Esophagus (tissue), 2 donors: ENCODE measurements at regions not wholly inside any gene's neighbourhood (a gene's known extent, or its start where the extent isn't known, plus 50 kb on each side); places are given as distances from the start of the nearest gene placed in this dataset.

ENCODE experiments used
- H3K27ac ChIP-seq, 2 donors: one replicate each; pipeline ENCODE4 v1.5.1; 2013; ENCODE audit warnings: low read depth in 2 of 2, mild to moderate bottlenecking in 2 of 2, inconsistent platforms in 1 of 2, low read length in 1 of 2, moderate library complexity in 1 of 2
- H3K27me3 ChIP-seq, 2 donors: one replicate each; pipeline ENCODE4 v1.6.1; 2013; ENCODE audit warnings: low read length in 2 of 2, control low read depth in 1 of 2, mild to moderate bottlenecking in 1 of 2; ENCODE audit not compliant: insufficient read depth in 2 of 2, control insufficient read depth in 1 of 2
- H3K36me3 ChIP-seq, 2 donors: one replicate each; pipeline ENCODE4 v1.6.1; 2013; ENCODE audit warnings: low read length in 1 of 2; ENCODE audit not compliant: control insufficient read depth in 2 of 2, insufficient read depth in 2 of 2
- H3K4me1 ChIP-seq, 2 donors: one replicate each; pipeline ENCODE4 v1.6.1; 2013; ENCODE audit warnings: low read length in 1 of 2; ENCODE audit not compliant: control insufficient read depth in 2 of 2, insufficient read depth in 2 of 2
- H3K4me3 ChIP-seq, 2 donors: one replicate each; pipeline ENCODE4 v1.5.1; 2013; ENCODE audit warnings: low read length in 2 of 2, mild to moderate bottlenecking in 2 of 2, low read depth in 1 of 2, moderate library complexity in 1 of 2
- H3K9me3 ChIP-seq, 2 donors: one replicate each; pipeline ENCODE4 v1.6.1; 2013; ENCODE audit warnings: mild to moderate bottlenecking in 2 of 2, low read depth in 1 of 2, low read length in 1 of 2, moderate library complexity in 1 of 2; ENCODE audit not compliant: control insufficient read depth in 2 of 2, insufficient read depth in 1 of 2
- WGBS, 2 donors: extraction: QIAGEN DNeasy Blood & Tissue Kit; methylation state at CpG; one replicate each; pipeline ENCODE4 v1.1.7; 2013; 5-methylcytosine and 5-hydroxymethylcytosine counted together
- donor health status: healthy with polysubstance abuse.
- donor health status: Bipolar disorder and iron deficiency.

DNA sequence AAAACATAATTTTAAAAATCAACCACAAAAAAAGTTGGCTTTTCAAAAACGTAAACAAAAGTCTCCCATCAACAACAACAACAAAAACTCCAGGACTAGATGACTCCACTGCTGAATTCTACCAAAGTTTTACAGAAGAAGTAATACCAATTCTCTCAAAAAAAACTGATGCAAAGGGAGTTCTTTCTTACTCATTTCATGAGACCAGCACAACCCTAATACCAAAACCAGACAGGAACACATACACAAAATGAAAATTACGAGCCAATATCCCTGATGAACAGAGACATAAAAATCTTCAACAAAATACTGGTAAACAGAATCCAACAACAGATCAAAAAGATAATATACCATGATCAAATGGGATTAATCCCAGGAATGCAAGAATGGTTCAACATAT lies 147.3 kb downstream of the BTG1 start:
- Histone ChIP-seq H3K9me3 (no peaks in the 10 kb centered on the region), H3K4me3 (no peak overlapping the region), H3K27ac (no peak overlapping the region), H3K27me3 (no peaks in the 10 kb centered on the region), H3K36me3 (no peaks in the 10 kb centered on the region), H3K4me1 (no peaks in the 10 kb centered on the region)
- 86 to 92% methylated on average over 2 of the region's 2 CpGs for WGBS, 2 donors

- Histone ChIP-seq H3K4me3 (no peak overlapping the region), H3K27me3 (no peaks in the 10 kb centered on the region), H3K4me1 (no peaks in the 10 kb centered on the region), H3K9me3 (no peaks in the 10 kb centered on the region), H3K36me3 (no peaks in the 10 kb centered on the region), H3K27ac (no peak overlapping the region)
- WGBS, 2 donors: 45 to 61% methylated on average over 5 of the region's 5 CpGs
Observed at GRCh38 chr12:91994208-91994797, 151.3 kb downstream of the BTG1 start.

DNA sequence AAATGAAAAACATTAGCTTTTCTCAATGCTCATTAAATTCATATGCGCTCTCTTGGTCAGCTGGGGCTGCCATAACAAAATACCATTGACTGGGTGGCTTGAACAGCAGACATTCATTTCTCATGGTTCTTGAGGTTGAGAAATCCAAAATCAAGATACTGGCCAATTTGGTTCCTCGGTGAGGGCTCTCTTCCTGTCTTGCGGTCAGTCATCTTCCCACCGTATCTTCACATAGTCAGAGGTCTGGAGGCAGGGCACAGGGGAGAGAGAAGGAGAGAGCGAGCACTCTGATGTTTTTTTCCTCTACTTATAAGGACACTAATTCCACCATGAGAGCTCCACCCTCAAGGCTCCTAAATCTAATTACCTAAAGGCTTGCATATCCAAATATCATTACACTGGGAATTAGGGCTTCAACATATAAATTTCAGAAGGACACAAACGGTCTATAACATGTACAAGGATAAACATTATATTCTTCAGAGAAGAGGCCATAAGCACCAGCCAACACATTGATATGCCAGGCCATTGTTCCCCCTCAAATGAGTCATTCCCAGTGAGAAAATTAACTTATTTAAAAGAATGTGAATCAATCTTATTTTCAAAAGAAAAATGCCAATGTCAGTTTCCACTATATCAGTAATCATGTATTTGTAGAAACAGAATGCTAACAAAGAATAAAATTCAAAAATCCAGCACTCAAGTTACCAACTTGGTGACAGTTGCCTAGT lies 152.2 kb downstream of the BTG1 start:
- Histone ChIP-seq H3K27me3 (no peaks in the 10 kb centered on the region), H3K4me1 (no peaks in the 10 kb centered on the region), H3K27ac (no peak overlapping the region), H3K4me3 (no peak overlapping the region), H3K36me3 (no peaks in the 10 kb centered on the region), H3K9me3 (no peaks in the 10 kb centered on the region)
- 89 to 92% methylated on average over 6 of the region's 6 CpGs for WGBS, 2 donors

GRCh38 chr12:91991399-91992187 lies 154.1 kb downstream of the BTG1 start:
- Histone ChIP-seq H3K9me3 (no peaks in the 10 kb centered on the region), H3K36me3 (no peaks in the 10 kb centered on the region), H3K4me3 (no peak overlapping the region), H3K4me1 (no peaks in the 10 kb centered on the region), H3K27me3 (no peaks in the 10 kb centered on the region), H3K27ac (no peak overlapping the region)
- 62 to 92% methylated on average over 1 of the region's 1 CpG for WGBS, 2 donors

- Histone ChIP-seq H3K4me3 (no peak overlapping the region), H3K9me3 (no peaks in the 10 kb centered on the region), H3K27ac (no peak overlapping the region), H3K36me3 (no peaks in the 10 kb centered on the region), H3K27me3 (no peaks in the 10 kb centered on the region), H3K4me1 (no peaks in the 10 kb centered on the region)
- WGBS, 2 donors: 62 to 77% methylated on average over 2 of the region's 2 CpGs
Observed at GRCh38 chr12:91990525-91990924, 155.1 kb downstream of the BTG1 start.

DNA sequence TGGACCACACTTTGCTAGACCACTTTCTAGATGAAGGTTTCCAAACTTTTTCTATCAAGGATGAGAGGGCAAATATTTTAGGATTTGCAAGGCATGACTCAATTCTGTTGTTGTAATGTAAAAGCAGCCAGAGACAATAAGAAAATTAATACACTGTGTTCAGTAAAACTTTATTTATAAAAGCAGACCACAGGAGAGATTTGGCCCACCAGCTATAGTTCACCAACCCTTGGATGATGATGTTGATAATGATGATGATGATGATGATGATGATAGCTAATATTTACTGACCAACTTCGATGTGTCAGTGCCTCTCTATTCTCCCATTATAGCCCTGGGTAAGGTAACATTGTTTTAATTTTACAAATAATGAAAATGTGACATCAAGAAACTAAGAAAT lies 156.5 kb downstream of the BTG1 start:
- no peaks in the 10 kb centered on the region for H3K9me3 ChIP-seq
- H3K27me3 ChIP-seq: no peaks in the 10 kb centered on the region
- 94 to 95% methylated on average over 1 of the region's 1 CpG for WGBS, 2 donors
- no peaks in the 10 kb centered on the region for H3K36me3 ChIP-seq
- H3K27ac ChIP-seq: no peak overlapping the region
- H3K4me3 ChIP-seq: no peak overlapping the region
- H3K4me1 ChIP-seq: no peaks in the 10 kb centered on the region

DNA sequence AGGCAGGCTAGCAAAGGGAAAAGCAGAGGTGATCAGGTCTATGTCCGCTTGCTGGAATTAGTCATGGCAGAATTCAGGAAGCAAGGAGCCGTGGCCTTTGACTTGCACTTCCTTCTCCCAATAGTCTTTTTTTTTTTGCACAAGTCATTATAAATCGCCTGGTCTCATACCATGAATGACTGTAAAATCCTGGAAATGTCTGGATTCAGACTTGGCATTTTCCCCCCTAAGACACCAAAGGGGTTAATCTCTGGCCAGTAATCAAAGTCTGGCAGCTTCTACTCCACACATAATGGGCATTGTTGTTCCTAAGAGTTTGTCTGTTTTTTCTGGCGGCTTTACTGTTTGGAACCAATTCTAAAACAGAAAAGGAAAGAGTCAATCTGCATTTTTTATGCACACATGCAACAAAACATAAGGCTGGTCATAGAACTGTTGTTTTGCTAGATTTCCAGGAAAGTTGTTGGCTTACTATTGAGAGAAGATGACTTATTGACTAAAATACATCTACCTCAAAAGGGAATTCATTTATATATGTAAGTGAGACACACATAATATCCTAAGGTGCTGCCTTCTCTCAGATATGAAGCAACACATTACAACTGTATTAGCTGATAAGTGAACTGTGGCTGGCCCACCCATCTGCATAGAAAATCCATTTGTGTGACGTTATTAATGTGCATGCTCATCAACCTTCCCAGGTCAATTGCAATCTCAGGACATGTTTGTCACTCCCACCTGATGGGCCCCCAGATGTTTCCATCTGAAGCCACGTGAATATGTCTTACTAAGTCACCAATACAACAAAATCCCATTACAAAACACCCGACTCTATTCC lies 157.3 kb downstream of the BTG1 start:
- WGBS, 2 donors: 72 to 75% methylated on average over 7 of the region's 7 CpGs
- H3K4me1 ChIP-seq: no peaks in the 10 kb centered on the region
- no peaks in the 10 kb centered on the region for H3K36me3 ChIP-seq
- no peak overlapping the region for H3K27ac ChIP-seq
- no peaks in the 10 kb centered on the region for H3K9me3 ChIP-seq
- no peaks in the 10 kb centered on the region for H3K27me3 ChIP-seq
- H3K4me3 ChIP-seq: no peak overlapping the region

- H3K27ac ChIP-seq: no peak overlapping the region
- H3K4me1 ChIP-seq: no peaks in the 10 kb centered on the region
- H3K27me3 ChIP-seq: no peaks in the 10 kb centered on the region
- no peaks in the 10 kb centered on the region for H3K9me3 ChIP-seq
- WGBS, 2 donors: 49 to 53% methylated on average over 2 of the region's 2 CpGs
- H3K36me3 ChIP-seq: no peaks in the 10 kb centered on the region
- H3K4me3 ChIP-seq: no peak overlapping the region
Observed at GRCh38 chr12:91986084-91986483, 159.6 kb downstream of the BTG1 start.

- H3K36me3 ChIP-seq: no peaks in the 10 kb centered on the region
- no peak overlapping the region for H3K4me3 ChIP-seq
- no peaks in the 10 kb centered on the region for H3K9me3 ChIP-seq
- no peaks in the 10 kb centered on the region for H3K4me1 ChIP-seq
- H3K27ac ChIP-seq: no peak overlapping the region
- no peaks in the 10 kb centered on the region for H3K27me3 ChIP-seq
- WGBS, 2 donors: 65 to 68% methylated on average over 8 of the region's 8 CpGs
Observed at GRCh38 chr12:91985002-91985787, 160.5 kb downstream of the BTG1 start.
